HG03442 (cell line): ENCODE measurements at regions not wholly inside any gene's neighbourhood (a gene's known extent, or its start where the extent isn't known, plus 50 kb on each side); places are given as distances from the start of the nearest gene placed in this dataset.
"Not testable (repeated sequence)": the region's sequence is repeated elsewhere in the genome, so short reads cannot be mapped to it uniquely, and the experiment has no call there.

Experiments
- ATAC-seq: cut with Tn5 transposase; IDR thresholded peaks from one replicate; pipeline ENCODE4 v1.9.1; 2021; ENCODE audit warnings: mild to moderate bottlenecking, moderate library complexity; ENCODE audit not compliant: unreplicated experiment

GRCh38 chr14:106268013-106268727, 741.8 kb downstream of the TMEM121 start:
- ATAC-seq = no peak

- ATAC-seq = no peak
These were observed 742.6 kb downstream of the TMEM121 start for GRCh38 chr14:106269029-106269428.

- no peak for ATAC-seq
These were observed 743.2 kb downstream of the TMEM121 start for GRCh38 chr14:106269451-106270204.

GRCh38 chr14:106270476-106271121, 744.2 kb downstream of the TMEM121 start:
- not testable (repeated sequence) for ATAC-seq

GRCh38 chr14:106276326-106277267, 750.2 kb downstream of the TMEM121 start:
- ATAC-seq = no peak

GRCh38 chr14:106277503-106277902, 751.1 kb downstream of the TMEM121 start:
- ATAC-seq = no peak

GRCh38 chr14:106280876-106281275, 754.5 kb downstream of the TMEM121 start:
- ATAC-seq = no peak

GRCh38 chr14:106286697-106287290, 760.4 kb downstream of the TMEM121 start:
- no peak for ATAC-seq

GRCh38 chr14:106287506-106287905, 761.1 kb downstream of the TMEM121 start:
- no peak for ATAC-seq

GRCh38 chr14:106291626-106292025, 765.2 kb downstream of the TMEM121 start:
- ATAC-seq = no peak

- no peak for ATAC-seq
These were observed 767.9 kb downstream of the TMEM121 start for GRCh38 chr14:106294324-106294723.

GRCh38 chr14:106300951-106301510, 774.6 kb downstream of the TMEM121 start:
- ATAC-seq = not testable (repeated sequence)

GRCh38 chr14:106301609-106302008, 775.2 kb downstream of the TMEM121 start:
- not testable (repeated sequence) for ATAC-seq

- ATAC-seq = no peak
These were observed 776.3 kb downstream of the TMEM121 start for GRCh38 chr14:106302661-106303060.

- ATAC-seq = no peak
These were observed 777.9 kb downstream of the TMEM121 start for GRCh38 chr14:106304271-106304670.

GRCh38 chr14:106308839-106309389, 782.5 kb downstream of the TMEM121 start:
- peak; percentile 83 for ATAC-seq

GRCh38 chr14:106309423-106309822, 783.0 kb downstream of the TMEM121 start:
- ATAC-seq = peak; percentile 16

- ATAC-seq = no peak
These were observed 789.1 kb downstream of the TMEM121 start for GRCh38 chr14:106315436-106315835.

GRCh38 chr14:106317593-106317992, 791.2 kb downstream of the TMEM121 start:
- no peak for ATAC-seq

- no peak for ATAC-seq
These were observed 792.3 kb downstream of the TMEM121 start for GRCh38 chr14:106318700-106319099.
